OCI-LY1 (cell line): ENCODE measurements at regions not wholly inside any gene's neighbourhood (a gene's known extent, or its start where the extent isn't known, plus 50 kb on each side); places are given as distances from the start of the nearest gene placed in this dataset.

ENCODE experiments used
- EZH2 ChIP-seq: fragments of 200-600 bp; sonication (generic), shearing (Covaris generic); IDR thresholded peaks from 2 replicates; pipeline ENCODE4 v1.8.0; 2017; ENCODE audit warnings: borderline replicate concordance, mixed run types, mild to moderate bottlenecking, antibody characterized with exemption, low read length, moderate library complexity, mixed read lengths
- TF ChIP-seq, protein P1 (sequence below): fragments of 200-600 bp; sonication (generic), shearing (Covaris generic); IDR thresholded peaks from 2 replicates; pipeline ENCODE4 v1.5.1; 2017; ENCODE audit warnings: mild to moderate bottlenecking, antibody characterized with exemption, low read length, moderate library complexity, mixed read lengths

GRCh38 chr5:161085056-161085455 lies 233.0 kb upstream of the ATP10B start:
- TF ChIP-seq, protein P1, sequence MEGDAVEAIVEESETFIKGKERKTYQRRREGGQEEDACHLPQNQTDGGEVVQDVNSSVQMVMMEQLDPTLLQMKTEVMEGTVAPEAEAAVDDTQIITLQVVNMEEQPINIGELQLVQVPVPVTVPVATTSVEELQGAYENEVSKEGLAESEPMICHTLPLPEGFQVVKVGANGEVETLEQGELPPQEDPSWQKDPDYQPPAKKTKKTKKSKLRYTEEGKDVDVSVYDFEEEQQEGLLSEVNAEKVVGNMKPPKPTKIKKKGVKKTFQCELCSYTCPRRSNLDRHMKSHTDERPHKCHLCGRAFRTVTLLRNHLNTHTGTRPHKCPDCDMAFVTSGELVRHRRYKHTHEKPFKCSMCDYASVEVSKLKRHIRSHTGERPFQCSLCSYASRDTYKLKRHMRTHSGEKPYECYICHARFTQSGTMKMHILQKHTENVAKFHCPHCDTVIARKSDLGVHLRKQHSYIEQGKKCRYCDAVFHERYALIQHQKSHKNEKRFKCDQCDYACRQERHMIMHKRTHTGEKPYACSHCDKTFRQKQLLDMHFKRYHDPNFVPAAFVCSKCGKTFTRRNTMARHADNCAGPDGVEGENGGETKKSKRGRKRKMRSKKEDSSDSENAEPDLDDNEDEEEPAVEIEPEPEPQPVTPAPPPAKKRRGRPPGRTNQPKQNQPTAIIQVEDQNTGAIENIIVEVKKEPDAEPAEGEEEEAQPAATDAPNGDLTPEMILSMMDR, result no peak
- TF ChIP-seq EZH2, result no peak
